ENCODE measurements at regions not wholly inside any gene's neighbourhood (a gene's known extent, or its start where the extent isn't known, plus 50 kb on each side); places are given as distances from the start of the nearest gene placed in this dataset.

GRCh38 chr2:83069724-83070123, 1389.4 kb downstream of the SUCLG1 start:
- H3K27me3 Mint-ChIP-seq, result no peaks in the 10 kb centered on the region
- ATAC-seq (no peak), DNase-seq (no peak)
- no peak for TF ChIP-seq CTCF (IDR thresholded peaks at IDR 0.05)
- no peaks in the 10 kb centered on the region for H3K4me1 Mint-ChIP-seq (ENCODE audit: low read depth)
- POLR2A ChIA-PET, result no interaction called here
- intact Hi-C loops (cut with micrococcal nuclease), result no loop called here
- no peak overlapping the region for H3K27ac Mint-ChIP-seq
- no peak overlapping the region for H3K4me3 Mint-ChIP-seq
- H3K36me3 Mint-ChIP-seq (ENCODE audit: low read depth), result no peaks in the 10 kb centered on the region
- CTCF ChIA-PET, result no interaction called here
- peaks cover 2% of the 10 kb centered on the region for H3K9me3 Mint-ChIP-seq

DNA sequence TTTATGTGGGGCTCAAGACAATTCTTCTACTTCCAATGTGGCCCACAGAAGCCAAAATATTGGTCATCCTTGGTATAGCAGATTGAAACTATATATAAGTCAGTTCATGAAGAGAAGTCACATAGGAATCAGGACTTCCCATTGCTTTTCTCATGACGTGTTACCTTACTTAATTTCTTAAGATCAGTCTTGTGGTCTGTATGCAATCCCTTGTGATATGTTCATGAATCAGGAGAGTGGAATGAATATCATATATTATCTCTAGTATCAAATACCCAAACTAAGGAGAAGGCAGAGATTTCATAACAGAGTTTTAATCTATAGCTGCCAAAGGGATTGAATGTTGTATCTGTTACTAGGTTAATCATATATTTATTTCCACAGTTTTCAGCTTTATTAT, 1390.4 kb downstream of the SUCLG1 start:
- ATAC-seq (no peak), DNase-seq (no peak)
- Mint-ChIP-seq H3K27me3 (no peaks in the 10 kb centered on the region), H3K4me1 (ENCODE audit: low read depth) (no peaks in the 10 kb centered on the region), H3K4me3 (no peak overlapping the region), H3K36me3 (ENCODE audit: low read depth) (no peaks in the 10 kb centered on the region), H3K27ac (no peak overlapping the region), H3K9me3 (peaks cover 2% of the 10 kb centered on the region)
- ChIA-PET POLR2A (no interaction called here), CTCF (no interaction called here)
- no peak for TF ChIP-seq CTCF (IDR thresholded peaks at IDR 0.05)
- intact Hi-C loops (cut with micrococcal nuclease), result no loop called here

GRCh38 chr2:83067947-83068346, 1391.1 kb downstream of the SUCLG1 start:
- no peaks in the 10 kb centered on the region for H3K27me3 Mint-ChIP-seq
- no peak for TF ChIP-seq CTCF (IDR thresholded peaks at IDR 0.05)
- H3K9me3 Mint-ChIP-seq, result peaks cover 2% of the 10 kb centered on the region
- ATAC-seq (no peak), DNase-seq (no peak)
- POLR2A ChIA-PET, result no interaction called here
- intact Hi-C loops (cut with micrococcal nuclease), result no loop called here
- H3K27ac Mint-ChIP-seq, result no peak overlapping the region
- H3K36me3 Mint-ChIP-seq (ENCODE audit: low read depth), result no peaks in the 10 kb centered on the region
- no peak overlapping the region for H3K4me3 Mint-ChIP-seq
- CTCF ChIA-PET, result no interaction called here
- H3K4me1 Mint-ChIP-seq (ENCODE audit: low read depth), result no peaks in the 10 kb centered on the region

DNA sequence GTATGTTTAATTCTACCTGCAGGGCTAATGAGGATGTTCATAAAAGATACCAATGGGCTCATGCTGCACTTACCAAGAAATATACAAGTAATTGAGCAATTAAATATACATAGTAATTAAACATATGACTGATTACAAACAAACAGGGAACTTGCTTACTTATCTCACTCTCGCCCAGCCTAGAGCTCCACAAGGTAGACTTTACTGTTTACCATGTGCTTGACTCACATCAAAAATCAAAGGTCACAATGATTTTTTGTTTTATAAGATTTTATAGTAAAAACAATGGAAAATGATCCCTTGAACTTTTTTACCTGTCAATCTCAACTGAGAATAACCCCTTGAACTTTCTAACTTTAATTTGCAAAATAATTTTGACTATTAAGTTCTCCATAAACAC, 1395.1 kb downstream of the SUCLG1 start:
- Mint-ChIP-seq H3K27me3 (no peaks in the 10 kb centered on the region), H3K36me3 (ENCODE audit: low read depth) (no peaks in the 10 kb centered on the region), H3K4me1 (ENCODE audit: low read depth) (no peaks in the 10 kb centered on the region), H3K9me3 (peaks cover 4% of the 10 kb centered on the region), H3K4me3 (no peak overlapping the region), H3K27ac (no peak overlapping the region)
- no peak for TF ChIP-seq CTCF (IDR thresholded peaks at IDR 0.05)
- ATAC-seq, result no peak
- ChIA-PET POLR2A (no interaction called here), CTCF (no interaction called here)
- no peak for DNase-seq
- intact Hi-C loops (cut with micrococcal nuclease), result no loop called here

- Mint-ChIP-seq H3K27me3 (no peaks in the 10 kb centered on the region), H3K36me3 (ENCODE audit: low read depth) (no peaks in the 10 kb centered on the region), H3K9me3 (peaks cover 8% of the 10 kb centered on the region), H3K4me3 (no peak overlapping the region), H3K27ac (no peak overlapping the region), H3K4me1 (ENCODE audit: low read depth) (no peaks in the 10 kb centered on the region)
- no peak for TF ChIP-seq CTCF (IDR thresholded peaks at IDR 0.05)
- ATAC-seq (no peak), DNase-seq (no peak)
- intact Hi-C loops (cut with micrococcal nuclease), result no loop called here
- POLR2A ChIA-PET, result no interaction called here
- CTCF ChIA-PET, result no interaction called here
These were observed 1395.6 kb downstream of the SUCLG1 start for GRCh38 chr2:83063511-83063910.

All from activated CD8-positive, alpha-beta T cell treated with anti-CD3 and anti-CD28 coated beads for 36 hours (primary cell).